HEK293 (cell line): ENCODE measurements at regions not wholly inside any gene's neighbourhood (a gene's known extent, or its start where the extent isn't known, plus 50 kb on each side); places are given as distances from the start of the nearest gene placed in this dataset.

ENCODE experiments used
- CTCF ChIA-PET: fragments of 350-600 bp; formaldehyde crosslinking; extraction: SDS; loops from one replicate; lab custom pipeline; 2021; ENCODE audit warnings: antibody characterized with exemption; lab: Yijun Ruan, JAX
- POLR2A ChIA-PET: fragments of 300-600 bp; formaldehyde crosslinking; extraction: SDS; loops from one replicate; lab custom pipeline; 2020; ENCODE audit warnings: antibody characterized with exemption, inconsistent platforms; lab: Yijun Ruan, JAX
- H3K27ac ChIP-seq: fragments of 200-500 bp; sonication (Bioruptor generic); 2 replicates; pipeline ENCODE4 v1.5.1; 2014; ENCODE audit warnings: low read depth, low read length, control low read depth, inconsistent platforms; ENCODE audit errors: extremely low read depth
- H3K36me3 ChIP-seq, 2 experiments: fragments of 200-500 bp in 1 of 2; sonication (Bioruptor generic) in 1 of 2; 1 replicate in 1 of 2; 2 replicates in 1 of 2; pipeline ENCODE4 v1.5.1; 2014 to 2017; ENCODE audit warnings: inconsistent platforms in 2 of 2, low read length in 2 of 2; ENCODE audit not compliant: control insufficient read depth in 2 of 2, insufficient read depth in 1 of 2
- H3K4me1 ChIP-seq: fragments of 200-500 bp; sonication (Bioruptor generic); 2 replicates; pipeline ENCODE4 v1.5.1; 2014; ENCODE audit warnings: mild to moderate bottlenecking, low read length, inconsistent platforms; ENCODE audit not compliant: control insufficient read depth, insufficient read depth
- H3K4me3 ChIP-seq: 2 replicates; pipeline ENCODE4 v1.5.1; 2011; ENCODE audit warnings: low read depth, mild to moderate bottlenecking, control low read depth, low read length, moderate library complexity
- H3K9me3 ChIP-seq: fragments of 200-500 bp; sonication (Bioruptor generic); 2 replicates; pipeline ENCODE4 v1.5.1; 2014; ENCODE audit warnings: low read depth, low read length, inconsistent platforms; ENCODE audit not compliant: control insufficient read depth, insufficient read depth
- KLF16 ChIP-seq: fragments of 450-650 bp; formaldehyde crosslinking; IDR thresholded peaks from 2 replicates; pipeline ENCODE4 v1.5.1; 2017; ENCODE audit warnings: missing biosample characterization, missing genetic modification characterization
- OSR2 ChIP-seq: fragments of 450-650 bp; formaldehyde crosslinking; IDR thresholded peaks from 2 replicates; pipeline ENCODE4 v1.5.1; 2016; ENCODE audit warnings: missing biosample characterization, missing genetic modification characterization
- ZBTB20 ChIP-seq: fragments of 450-650 bp; formaldehyde crosslinking; IDR thresholded peaks from 2 replicates; pipeline ENCODE4 v1.5.1; 2016; ENCODE audit warnings: missing biosample characterization, missing genetic modification characterization
- ZNF114 ChIP-seq: fragments of 450-650 bp; formaldehyde crosslinking; IDR thresholded peaks from 2 replicates; pipeline ENCODE4 v1.5.0; 2017; ENCODE audit warnings: missing biosample characterization, missing genetic modification characterization
- ZNF140 ChIP-seq: fragments of 450-650 bp; formaldehyde crosslinking; IDR thresholded peaks from 2 replicates; pipeline ENCODE4 v1.5.1; 2016; ENCODE audit warnings: missing biosample characterization, missing genetic modification characterization
- ZNF184 ChIP-seq: fragments of 450-650 bp; IDR thresholded peaks from 2 replicates; pipeline ENCODE4 v1.5.1; 2018; ENCODE audit warnings: missing biosample characterization, mild to moderate bottlenecking, missing genetic modification characterization
- ZNF266 ChIP-seq: fragments of 450-650 bp; formaldehyde crosslinking; IDR thresholded peaks from 2 replicates; pipeline ENCODE4 v1.5.1; 2016; ENCODE audit warnings: missing biosample characterization, missing genetic modification characterization, low read depth
- ZNF292 ChIP-seq: fragments of 450-650 bp; formaldehyde crosslinking; IDR thresholded peaks from 2 replicates; pipeline ENCODE4 v1.5.1; 2016; ENCODE audit warnings: low read depth, missing biosample characterization, missing genetic modification characterization, borderline replicate concordance
- ZNF350 ChIP-seq: fragments of 450-650 bp; formaldehyde crosslinking; IDR thresholded peaks from 2 replicates; pipeline ENCODE4 v1.5.0; 2017; ENCODE audit warnings: missing biosample characterization, mild to moderate bottlenecking, missing genetic modification characterization
- ZNF530 ChIP-seq: fragments of 450-650 bp; formaldehyde crosslinking; IDR thresholded peaks from 2 replicates; pipeline ENCODE4 v1.5.1; 2016; ENCODE audit warnings: low read depth, missing biosample characterization, missing genetic modification characterization
- ZNF548 ChIP-seq: fragments of 450-650 bp; formaldehyde crosslinking; IDR thresholded peaks from 2 replicates; pipeline ENCODE4 v1.5.1; 2016; ENCODE audit warnings: missing biosample characterization, missing genetic modification characterization
- ZNF555 ChIP-seq: fragments of 450-650 bp; formaldehyde crosslinking; conservative IDR thresholded peaks from 2 replicates; pipeline ENCODE4 v1.5.1; 2017; ENCODE audit warnings: missing biosample characterization, mild to moderate bottlenecking, missing genetic modification characterization, inconsistent platforms
- ZNF585B ChIP-seq: fragments of 450-650 bp; formaldehyde crosslinking; IDR thresholded peaks from 2 replicates; pipeline ENCODE4 v1.5.1; 2016; ENCODE audit warnings: missing biosample characterization, missing genetic modification characterization
- ZNF626 ChIP-seq: fragments of 450-650 bp; sonication (Bioruptor Pico); formaldehyde crosslinking; IDR thresholded peaks from 2 replicates; pipeline ENCODE4 v1.5.1; 2018; ENCODE audit warnings: missing biosample characterization, missing genetic modification characterization, inconsistent platforms
- ZNF777 ChIP-seq: fragments of 450-650 bp; formaldehyde crosslinking; IDR thresholded peaks from 2 replicates; pipeline ENCODE4 v1.5.1; 2017; ENCODE audit warnings: missing biosample characterization, missing genetic modification characterization, borderline replicate concordance
- ZNF785 ChIP-seq: fragments of 450-650 bp; formaldehyde crosslinking; IDR thresholded peaks from 2 replicates; pipeline ENCODE4 v1.5.1; 2016; ENCODE audit warnings: missing biosample characterization, missing genetic modification characterization
- ZNF843 ChIP-seq: fragments of 450-650 bp; formaldehyde crosslinking; IDR thresholded peaks from 2 replicates; pipeline ENCODE4 v1.5.1; 2016; ENCODE audit warnings: missing biosample characterization, missing genetic modification characterization
- TF ChIP-seq, protein P1 (sequence below): fragments of 450-650 bp; formaldehyde crosslinking; IDR thresholded peaks from 2 replicates; pipeline ENCODE4 v1.5.1; 2017; ENCODE audit warnings: missing biosample characterization, mild to moderate bottlenecking, missing genetic modification characterization, moderate library complexity
- TF ChIP-seq, protein P2 (sequence below): fragments of 450-650 bp; formaldehyde crosslinking; IDR thresholded peaks from 2 replicates; pipeline ENCODE4 v1.5.1; 2017; ENCODE audit warnings: missing biosample characterization, missing genetic modification characterization
- TF ChIP-seq, protein P3 (sequence below): fragments of 450-650 bp; IDR thresholded peaks from 2 replicates; pipeline ENCODE4 v1.5.1; 2018; ENCODE audit warnings: missing biosample characterization, missing genetic modification characterization
- TF ChIP-seq, protein P4 (sequence below): fragments of 450-650 bp; formaldehyde crosslinking; IDR thresholded peaks from 2 replicates; pipeline ENCODE4 v1.5.1; 2017; ENCODE audit warnings: missing biosample characterization, missing genetic modification characterization
- TF ChIP-seq, protein P5 (sequence below): fragments of 450-650 bp; formaldehyde crosslinking; optimal IDR thresholded peaks from 2 replicates; pipeline ENCODE3; 2016; ENCODE audit warnings: missing biosample characterization, mild to moderate bottlenecking, missing genetic modification characterization

DNA sequence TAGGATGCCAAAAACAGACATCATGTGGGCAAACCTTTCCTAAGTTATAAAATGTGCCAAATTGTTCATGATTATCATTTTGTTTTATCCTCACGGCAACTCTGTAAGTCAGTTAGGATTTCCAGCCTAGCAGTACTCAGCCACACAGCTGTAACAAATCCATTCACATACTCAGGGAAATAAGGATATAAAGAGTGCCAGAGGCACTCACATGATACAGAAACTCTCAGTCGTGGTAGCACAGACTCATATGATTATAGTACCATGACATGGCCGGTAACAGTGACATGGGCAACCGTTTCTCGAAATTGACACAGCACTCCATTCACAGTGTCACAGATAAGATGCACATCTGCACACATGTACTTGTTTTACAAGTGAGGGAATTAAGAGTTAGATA, 344.2 kb downstream of the LRIG3 start:
- no peak overlapping the region for H3K27ac ChIP-seq
- POLR2A ChIA-PET = no interaction called here
- no peaks in the 10 kb centered on the region for H3K4me1 ChIP-seq
- no peaks in the 10 kb centered on the region for H3K9me3 ChIP-seq
- CTCF ChIA-PET = interaction anchor here (0.5 kb wide), 1 partner anchor 764 kb away, joined by 3 read pairs; no protein-coding TSS in a partner anchor
- H3K36me3 ChIP-seq = no peaks in the 10 kb centered on the region
- no peak for TF ChIP-seq ZNF585B (tag by site-specific recombination)
- TF ChIP-seq, protein P1, sequence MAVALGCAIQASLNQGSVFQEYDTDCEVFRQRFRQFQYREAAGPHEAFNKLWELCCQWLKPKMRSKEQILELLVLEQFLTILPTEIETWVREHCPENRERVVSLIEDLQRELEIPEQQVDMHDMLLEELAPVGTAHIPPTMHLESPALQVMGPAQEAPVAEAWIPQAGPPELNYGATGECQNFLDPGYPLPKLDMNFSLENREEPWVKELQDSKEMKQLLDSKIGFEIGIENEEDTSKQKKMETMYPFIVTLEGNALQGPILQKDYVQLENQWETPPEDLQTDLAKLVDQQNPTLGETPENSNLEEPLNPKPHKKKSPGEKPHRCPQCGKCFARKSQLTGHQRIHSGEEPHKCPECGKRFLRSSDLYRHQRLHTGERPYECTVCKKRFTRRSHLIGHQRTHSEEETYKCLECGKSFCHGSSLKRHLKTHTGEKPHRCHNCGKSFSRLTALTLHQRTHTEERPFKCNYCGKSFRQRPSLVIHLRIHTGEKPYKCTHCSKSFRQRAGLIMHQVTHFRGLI (tag by site-specific recombination) = no peak
- TF ChIP-seq, protein P2, sequence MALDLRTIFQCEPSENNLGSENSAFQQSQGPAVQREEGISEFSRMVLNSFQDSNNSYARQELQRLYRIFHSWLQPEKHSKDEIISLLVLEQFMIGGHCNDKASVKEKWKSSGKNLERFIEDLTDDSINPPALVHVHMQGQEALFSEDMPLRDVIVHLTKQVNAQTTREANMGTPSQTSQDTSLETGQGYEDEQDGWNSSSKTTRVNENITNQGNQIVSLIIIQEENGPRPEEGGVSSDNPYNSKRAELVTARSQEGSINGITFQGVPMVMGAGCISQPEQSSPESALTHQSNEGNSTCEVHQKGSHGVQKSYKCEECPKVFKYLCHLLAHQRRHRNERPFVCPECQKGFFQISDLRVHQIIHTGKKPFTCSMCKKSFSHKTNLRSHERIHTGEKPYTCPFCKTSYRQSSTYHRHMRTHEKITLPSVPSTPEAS (tag by site-specific recombination) = no peak
- TF ChIP-seq OSR2 (tag by site-specific recombination) = no peak
- TF ChIP-seq ZNF785 = no peak
- no peak for TF ChIP-seq ZNF843 (tag by site-specific recombination)
- H3K4me3 ChIP-seq = no peak overlapping the region

DNA sequence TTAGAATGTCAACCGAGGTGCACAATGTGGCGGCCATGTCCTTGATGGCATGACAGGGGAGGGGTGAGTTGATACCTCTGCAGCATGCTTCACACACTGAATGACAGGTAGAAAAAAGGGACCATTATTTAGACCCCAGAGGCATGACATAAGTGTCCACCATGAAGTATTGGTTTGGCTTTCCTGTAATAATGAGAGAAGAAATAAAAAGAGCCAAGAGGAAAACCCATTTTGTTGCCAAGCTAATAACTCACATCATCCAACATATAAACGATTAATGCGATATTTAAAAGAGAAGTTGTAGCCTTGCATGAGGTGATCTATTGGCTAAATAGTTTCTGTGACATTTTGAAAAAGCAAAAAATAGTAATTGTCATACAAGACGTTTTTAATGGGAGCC, 343.4 kb downstream of the LRIG3 start:
- ChIA-PET CTCF (no interaction called here), POLR2A (no interaction called here)
- TF ChIP-seq ZNF350 (tag by site-specific recombination) (no peak), ZNF548 (tag by site-specific recombination) (no peak), ZNF114 (no peak), ZNF266 (no peak), ZNF777 (tag by site-specific recombination) (no peak), ZNF184 (no peak), ZNF555 (tag by site-specific recombination) (no peak), KLF16 (tag by site-specific recombination) (no peak), ZNF140 (tag by site-specific recombination) (no peak), ZNF530 (tag by site-specific recombination) (no peak), ZNF292 (tag by site-specific recombination) (no peak), ZNF626 (no peak), ZBTB20 (no peak)
- TF ChIP-seq, protein P2 (tag by site-specific recombination) = no peak
- TF ChIP-seq, protein P3, sequence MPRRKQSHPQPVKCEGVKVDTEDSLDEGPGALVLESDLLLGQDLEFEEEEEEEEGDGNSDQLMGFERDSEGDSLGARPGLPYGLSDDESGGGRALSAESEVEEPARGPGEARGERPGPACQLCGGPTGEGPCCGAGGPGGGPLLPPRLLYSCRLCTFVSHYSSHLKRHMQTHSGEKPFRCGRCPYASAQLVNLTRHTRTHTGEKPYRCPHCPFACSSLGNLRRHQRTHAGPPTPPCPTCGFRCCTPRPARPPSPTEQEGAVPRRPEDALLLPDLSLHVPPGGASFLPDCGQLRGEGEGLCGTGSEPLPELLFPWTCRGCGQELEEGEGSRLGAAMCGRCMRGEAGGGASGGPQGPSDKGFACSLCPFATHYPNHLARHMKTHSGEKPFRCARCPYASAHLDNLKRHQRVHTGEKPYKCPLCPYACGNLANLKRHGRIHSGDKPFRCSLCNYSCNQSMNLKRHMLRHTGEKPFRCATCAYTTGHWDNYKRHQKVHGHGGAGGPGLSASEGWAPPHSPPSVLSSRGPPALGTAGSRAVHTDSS (tag by site-specific recombination) = no peak
- TF ChIP-seq, protein P4, sequence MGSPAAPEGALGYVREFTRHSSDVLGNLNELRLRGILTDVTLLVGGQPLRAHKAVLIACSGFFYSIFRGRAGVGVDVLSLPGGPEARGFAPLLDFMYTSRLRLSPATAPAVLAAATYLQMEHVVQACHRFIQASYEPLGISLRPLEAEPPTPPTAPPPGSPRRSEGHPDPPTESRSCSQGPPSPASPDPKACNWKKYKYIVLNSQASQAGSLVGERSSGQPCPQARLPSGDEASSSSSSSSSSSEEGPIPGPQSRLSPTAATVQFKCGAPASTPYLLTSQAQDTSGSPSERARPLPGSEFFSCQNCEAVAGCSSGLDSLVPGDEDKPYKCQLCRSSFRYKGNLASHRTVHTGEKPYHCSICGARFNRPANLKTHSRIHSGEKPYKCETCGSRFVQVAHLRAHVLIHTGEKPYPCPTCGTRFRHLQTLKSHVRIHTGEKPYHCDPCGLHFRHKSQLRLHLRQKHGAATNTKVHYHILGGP (tag by site-specific recombination) = no peak
- TF ChIP-seq, protein P1 (tag by site-specific recombination) = no peak
- TF ChIP-seq, protein P5, sequence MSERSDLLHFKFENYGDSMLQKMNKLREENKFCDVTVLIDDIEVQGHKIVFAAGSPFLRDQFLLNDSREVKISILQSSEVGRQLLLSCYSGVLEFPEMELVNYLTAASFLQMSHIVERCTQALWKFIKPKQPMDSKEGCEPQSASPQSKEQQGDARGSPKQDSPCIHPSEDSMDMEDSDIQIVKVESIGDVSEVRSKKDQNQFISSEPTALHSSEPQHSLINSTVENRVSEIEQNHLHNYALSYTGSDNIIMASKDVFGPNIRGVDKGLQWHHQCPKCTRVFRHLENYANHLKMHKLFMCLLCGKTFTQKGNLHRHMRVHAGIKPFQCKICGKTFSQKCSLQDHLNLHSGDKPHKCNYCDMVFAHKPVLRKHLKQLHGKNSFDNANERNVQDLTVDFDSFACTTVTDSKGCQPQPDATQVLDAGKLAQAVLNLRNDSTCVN = no peak

More for the DNA sequence above, 343.4 kb downstream of the LRIG3 start:
- H3K4me1 ChIP-seq = no peaks in the 10 kb centered on the region
- no peaks in the 10 kb centered on the region for H3K36me3 ChIP-seq
- H3K9me3 ChIP-seq = no peaks in the 10 kb centered on the region
- H3K4me3 ChIP-seq = no peak overlapping the region
- no peak overlapping the region for H3K27ac ChIP-seq
